Erythroblast (primary cell): ENCODE measurements at regions not wholly inside any gene's neighbourhood (a gene's known extent, or its start where the extent isn't known, plus 50 kb on each side); places are given as distances from the start of the nearest gene placed in this dataset.

Experiments used
- GATA1 ChIP-seq: IDR thresholded peaks from 2 replicates; pipeline ENCODE4 v1.6.1; 2011; ENCODE audit warnings: low read depth, mild to moderate bottlenecking, control low read depth, low read length, moderate library complexity
- POLR2A ChIP-seq: IDR thresholded peaks from 2 replicates; pipeline ENCODE4 v1.6.1; 2011; ENCODE audit warnings: mild to moderate bottlenecking, low read length

DNA sequence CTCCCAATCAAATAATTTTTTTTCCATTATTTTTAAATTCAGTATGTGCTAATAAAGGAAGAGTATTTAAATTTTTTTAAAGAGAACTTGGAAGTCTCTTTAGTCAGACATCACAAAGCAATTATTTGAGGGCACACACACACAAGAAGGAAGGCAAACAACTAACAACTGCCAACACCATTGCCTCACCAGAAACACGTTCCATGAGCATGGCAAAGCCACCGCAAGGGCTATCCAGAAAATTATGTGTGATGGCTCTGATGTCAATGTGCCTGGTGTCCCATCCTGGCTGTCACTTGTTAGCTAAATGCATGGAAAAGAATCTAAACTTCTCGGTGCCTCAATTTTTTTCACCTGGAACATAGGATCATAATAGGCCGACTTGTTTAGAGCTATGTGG, 262.9 kb downstream of the SEC16B start:
- TF ChIP-seq POLR2A (no peak), GATA1 (no peak)
